ENCODE measurements at regions not wholly inside any gene's neighbourhood (a gene's known extent, or its start where the extent isn't known, plus 50 kb on each side); places are given as distances from the start of the nearest gene placed in this dataset.

- Histone ChIP-seq H3K27ac (ENCODE audit: low read depth, low read length) (no peak overlapping the region), H3K9ac (ENCODE audit: low read depth in 1 of 2, low read length in 2 of 2) (no peak overlapping the region), H3K27me3 (ENCODE audit: control insufficient read depth in 1 of 2, insufficient read depth in 2 of 2, low read length in 2 of 2) (no peaks in the 10 kb centered on the region), H3K4me3 (ENCODE audit: low read depth in 1 of 2, low read length in 2 of 2) (no peak overlapping the region), H3K36me3 (ENCODE audit: control insufficient read depth in 1 of 2, insufficient read depth in 2 of 2, low read length in 2 of 2) (no peaks in the 10 kb centered on the region), H3K4me1 (ENCODE audit: control insufficient read depth in 1 of 2, insufficient read depth in 2 of 2, low read length in 2 of 2) (no peaks in the 10 kb centered on the region), H3K9me3 (ENCODE audit: control insufficient read depth in 1 of 2, low read length in 2 of 2) (peaks cover 0 to 13% of the 10 kb centered on the region in 2 donors)
Observed at GRCh38 chr6:165119231-165120020, 190.0 kb downstream of the C6orf118 start.

- peaks cover 2 to 13% of the 10 kb centered on the region in 2 donors for H3K9me3 ChIP-seq (ENCODE audit: control insufficient read depth in 1 of 2, low read length in 2 of 2)
- H3K36me3 ChIP-seq (ENCODE audit: control insufficient read depth in 1 of 2, insufficient read depth in 2 of 2, low read length in 2 of 2), result no peaks in the 10 kb centered on the region
- H3K27ac ChIP-seq (ENCODE audit: low read depth, low read length), result no peak overlapping the region
- H3K4me3 ChIP-seq (ENCODE audit: low read depth in 1 of 2, low read length in 2 of 2), result no peak overlapping the region
- H3K4me1 ChIP-seq (ENCODE audit: control insufficient read depth in 1 of 2, insufficient read depth in 2 of 2, low read length in 2 of 2), result no peaks in the 10 kb centered on the region
- H3K27me3 ChIP-seq (ENCODE audit: control insufficient read depth in 1 of 2, insufficient read depth in 2 of 2, low read length in 2 of 2), result no peaks in the 10 kb centered on the region
- H3K9ac ChIP-seq (ENCODE audit: low read depth in 1 of 2, low read length in 2 of 2), result no peak overlapping the region
Observed at GRCh38 chr6:165118736-165119135, 190.7 kb downstream of the C6orf118 start.

GRCh38 chr6:165117806-165118205 lies 191.6 kb downstream of the C6orf118 start:
- Histone ChIP-seq H3K27ac (ENCODE audit: low read depth, low read length) (no peak overlapping the region), H3K9me3 (ENCODE audit: control insufficient read depth in 1 of 2, low read length in 2 of 2) (peaks cover 2 to 13% of the 10 kb centered on the region in 2 donors), H3K36me3 (ENCODE audit: control insufficient read depth in 1 of 2, insufficient read depth in 2 of 2, low read length in 2 of 2) (no peaks in the 10 kb centered on the region), H3K4me1 (ENCODE audit: control insufficient read depth in 1 of 2, insufficient read depth in 2 of 2, low read length in 2 of 2) (no peaks in the 10 kb centered on the region), H3K9ac (ENCODE audit: low read depth in 1 of 2, low read length in 2 of 2) (no peak overlapping the region), H3K4me3 (ENCODE audit: low read depth in 1 of 2, low read length in 2 of 2) (no peak overlapping the region), H3K27me3 (ENCODE audit: control insufficient read depth in 1 of 2, insufficient read depth in 2 of 2, low read length in 2 of 2) (no peaks in the 10 kb centered on the region)

GRCh38 chr6:165117121-165117520 lies 192.3 kb downstream of the C6orf118 start:
- H3K4me1 ChIP-seq (ENCODE audit: control insufficient read depth in 1 of 2, insufficient read depth in 2 of 2, low read length in 2 of 2), result no peaks in the 10 kb centered on the region
- H3K9me3 ChIP-seq (ENCODE audit: control insufficient read depth in 1 of 2, low read length in 2 of 2), result peaks cover 2 to 13% of the 10 kb centered on the region in 2 donors
- H3K27me3 ChIP-seq (ENCODE audit: control insufficient read depth in 1 of 2, insufficient read depth in 2 of 2, low read length in 2 of 2), result no peaks in the 10 kb centered on the region
- H3K4me3 ChIP-seq (ENCODE audit: low read depth in 1 of 2, low read length in 2 of 2), result no peak overlapping the region
- H3K36me3 ChIP-seq (ENCODE audit: control insufficient read depth in 1 of 2, insufficient read depth in 2 of 2, low read length in 2 of 2), result no peaks in the 10 kb centered on the region
- no peak overlapping the region for H3K9ac ChIP-seq (ENCODE audit: low read depth in 1 of 2, low read length in 2 of 2)
- H3K27ac ChIP-seq (ENCODE audit: low read depth, low read length), result no peak overlapping the region

- H3K4me1 ChIP-seq (ENCODE audit: control insufficient read depth in 1 of 2, insufficient read depth in 2 of 2, low read length in 2 of 2), result no peaks in the 10 kb centered on the region
- H3K27ac ChIP-seq (ENCODE audit: low read depth, low read length), result no peak overlapping the region
- H3K36me3 ChIP-seq (ENCODE audit: control insufficient read depth in 1 of 2, insufficient read depth in 2 of 2, low read length in 2 of 2), result no peaks in the 10 kb centered on the region
Observed at GRCh38 chr6:165110860-165111259, 198.5 kb downstream of the C6orf118 start.

GRCh38 chr6:165109011-165109410 lies 200.4 kb downstream of the C6orf118 start:
- Histone ChIP-seq H3K36me3 (ENCODE audit: control insufficient read depth in 1 of 2, insufficient read depth in 2 of 2, low read length in 2 of 2) (no peaks in the 10 kb centered on the region), H3K27me3 (ENCODE audit: control insufficient read depth in 1 of 2, insufficient read depth in 2 of 2, low read length in 2 of 2) (no peaks in the 10 kb centered on the region), H3K4me1 (ENCODE audit: control insufficient read depth in 1 of 2, insufficient read depth in 2 of 2, low read length in 2 of 2) (no peaks in the 10 kb centered on the region), H3K4me3 (ENCODE audit: low read depth in 1 of 2, low read length in 2 of 2) (no peak overlapping the region), H3K9ac (ENCODE audit: low read depth in 1 of 2, low read length in 2 of 2) (no peak overlapping the region), H3K27ac (ENCODE audit: low read depth, low read length) (no peak overlapping the region), H3K9me3 (ENCODE audit: control insufficient read depth in 1 of 2, low read length in 2 of 2) (peaks cover 3 to 11% of the 10 kb centered on the region in 2 donors)

More at GRCh38 chr6:165110860-165111259, 198.5 kb downstream of the C6orf118 start:
- no peak overlapping the region for H3K4me3 ChIP-seq (ENCODE audit: low read depth in 1 of 2, low read length in 2 of 2)
- H3K27me3 ChIP-seq (ENCODE audit: control insufficient read depth in 1 of 2, insufficient read depth in 2 of 2, low read length in 2 of 2), result no peaks in the 10 kb centered on the region
- H3K9ac ChIP-seq (ENCODE audit: low read depth in 1 of 2, low read length in 2 of 2), result no peak overlapping the region
- peaks cover 5 to 12% of the 10 kb centered on the region in 2 donors for H3K9me3 ChIP-seq (ENCODE audit: control insufficient read depth in 1 of 2, low read length in 2 of 2)

GRCh38 chr6:165106261-165106660 lies 203.1 kb downstream of the C6orf118 start:
- Histone ChIP-seq H3K4me1 (ENCODE audit: control insufficient read depth in 1 of 2, insufficient read depth in 2 of 2, low read length in 2 of 2) (no peaks in the 10 kb centered on the region), H3K9ac (ENCODE audit: low read depth in 1 of 2, low read length in 2 of 2) (no peak overlapping the region), H3K36me3 (ENCODE audit: control insufficient read depth in 1 of 2, insufficient read depth in 2 of 2, low read length in 2 of 2) (no peaks in the 10 kb centered on the region), H3K9me3 (ENCODE audit: control insufficient read depth in 1 of 2, low read length in 2 of 2) (peaks cover 11% of the 10 kb centered on the region in 2 donors), H3K27ac (ENCODE audit: low read depth, low read length) (no peak overlapping the region), H3K4me3 (ENCODE audit: low read depth in 1 of 2, low read length in 2 of 2) (no peak overlapping the region), H3K27me3 (ENCODE audit: control insufficient read depth in 1 of 2, insufficient read depth in 2 of 2, low read length in 2 of 2) (no peaks in the 10 kb centered on the region)

- no peak overlapping the region for H3K27ac ChIP-seq (ENCODE audit: low read depth, low read length)
- no peaks in the 10 kb centered on the region for H3K27me3 ChIP-seq (ENCODE audit: control insufficient read depth in 1 of 2, insufficient read depth in 2 of 2, low read length in 2 of 2)
- no peak overlapping the region for H3K9ac ChIP-seq (ENCODE audit: low read depth in 1 of 2, low read length in 2 of 2)
- H3K4me1 ChIP-seq (ENCODE audit: control insufficient read depth in 1 of 2, insufficient read depth in 2 of 2, low read length in 2 of 2), result no peaks in the 10 kb centered on the region
- H3K36me3 ChIP-seq (ENCODE audit: control insufficient read depth in 1 of 2, insufficient read depth in 2 of 2, low read length in 2 of 2), result no peaks in the 10 kb centered on the region
- peaks cover 5 to 47% of the 10 kb centered on the region in 2 donors for H3K9me3 ChIP-seq (ENCODE audit: control insufficient read depth in 1 of 2, low read length in 2 of 2)
- H3K4me3 ChIP-seq (ENCODE audit: low read depth in 1 of 2, low read length in 2 of 2), result no peak overlapping the region
Observed at GRCh38 chr6:165098165-165098564, 211.2 kb downstream of the C6orf118 start.

GRCh38 chr6:165096868-165097267 lies 212.5 kb downstream of the C6orf118 start:
- H3K9ac ChIP-seq (ENCODE audit: low read depth in 1 of 2, low read length in 2 of 2), result no peak overlapping the region
- H3K4me3 ChIP-seq (ENCODE audit: low read depth in 1 of 2, low read length in 2 of 2), result no peak overlapping the region
- peaks cover 5 to 37% of the 10 kb centered on the region in 2 donors for H3K9me3 ChIP-seq (ENCODE audit: control insufficient read depth in 1 of 2, low read length in 2 of 2)
- no peak overlapping the region for H3K27ac ChIP-seq (ENCODE audit: low read depth, low read length)
- no peaks in the 10 kb centered on the region for H3K4me1 ChIP-seq (ENCODE audit: control insufficient read depth in 1 of 2, insufficient read depth in 2 of 2, low read length in 2 of 2)
- no peaks in the 10 kb centered on the region for H3K27me3 ChIP-seq (ENCODE audit: control insufficient read depth in 1 of 2, insufficient read depth in 2 of 2, low read length in 2 of 2)
- no peaks in the 10 kb centered on the region for H3K36me3 ChIP-seq (ENCODE audit: control insufficient read depth in 1 of 2, insufficient read depth in 2 of 2, low read length in 2 of 2)

GRCh38 chr6:165096209-165096608 lies 213.2 kb downstream of the C6orf118 start:
- no peak overlapping the region for H3K9ac ChIP-seq (ENCODE audit: low read depth in 1 of 2, low read length in 2 of 2)
- peaks cover 5 to 36% of the 10 kb centered on the region in 2 donors for H3K9me3 ChIP-seq (ENCODE audit: control insufficient read depth in 1 of 2, low read length in 2 of 2)
- no peaks in the 10 kb centered on the region for H3K27me3 ChIP-seq (ENCODE audit: control insufficient read depth in 1 of 2, insufficient read depth in 2 of 2, low read length in 2 of 2)
- H3K4me3 ChIP-seq (ENCODE audit: low read depth in 1 of 2, low read length in 2 of 2), result no peak overlapping the region
- H3K4me1 ChIP-seq (ENCODE audit: control insufficient read depth in 1 of 2, insufficient read depth in 2 of 2, low read length in 2 of 2), result no peaks in the 10 kb centered on the region
- H3K27ac ChIP-seq (ENCODE audit: low read depth, low read length), result no peak overlapping the region
- no peaks in the 10 kb centered on the region for H3K36me3 ChIP-seq (ENCODE audit: control insufficient read depth in 1 of 2, insufficient read depth in 2 of 2, low read length in 2 of 2)
